ENCODE measurements at regions not wholly inside any gene's neighbourhood (a gene's known extent, or its start where the extent isn't known, plus 50 kb on each side); places are given as distances from the start of the nearest gene placed in this dataset.

GRCh38 chr20:40960101-40960500 lies 68.5 kb upstream of the TOP1 start:
- DNase-seq (no peak), ATAC-seq (no peak)

- ATAC-seq (no peak), DNase-seq (no peak)
These were observed 68.1 kb upstream of the TOP1 start for GRCh38 chr20:40960521-40960956.

DNA sequence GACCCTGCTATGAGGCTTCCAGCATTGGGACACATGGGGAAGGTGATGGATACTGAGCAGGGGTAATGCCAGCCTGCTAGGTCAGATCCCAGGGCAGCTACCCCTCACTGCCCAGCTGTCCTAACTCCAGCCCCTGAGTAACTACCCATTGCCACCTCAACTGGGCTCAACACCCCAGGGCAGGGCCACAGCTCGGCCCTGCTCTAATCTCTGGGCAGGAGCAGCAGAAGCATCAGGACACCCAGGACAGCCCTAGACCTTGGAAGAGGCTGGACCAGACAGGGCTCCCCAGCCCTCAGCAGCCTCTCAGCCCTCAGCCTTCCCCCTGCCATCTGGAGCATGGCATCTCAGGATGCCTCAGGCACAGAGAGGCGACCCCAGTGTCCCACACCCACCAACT lies 67.4 kb upstream of the TOP1 start:
- ATAC-seq (no peak), DNase-seq (no peak)

DNA sequence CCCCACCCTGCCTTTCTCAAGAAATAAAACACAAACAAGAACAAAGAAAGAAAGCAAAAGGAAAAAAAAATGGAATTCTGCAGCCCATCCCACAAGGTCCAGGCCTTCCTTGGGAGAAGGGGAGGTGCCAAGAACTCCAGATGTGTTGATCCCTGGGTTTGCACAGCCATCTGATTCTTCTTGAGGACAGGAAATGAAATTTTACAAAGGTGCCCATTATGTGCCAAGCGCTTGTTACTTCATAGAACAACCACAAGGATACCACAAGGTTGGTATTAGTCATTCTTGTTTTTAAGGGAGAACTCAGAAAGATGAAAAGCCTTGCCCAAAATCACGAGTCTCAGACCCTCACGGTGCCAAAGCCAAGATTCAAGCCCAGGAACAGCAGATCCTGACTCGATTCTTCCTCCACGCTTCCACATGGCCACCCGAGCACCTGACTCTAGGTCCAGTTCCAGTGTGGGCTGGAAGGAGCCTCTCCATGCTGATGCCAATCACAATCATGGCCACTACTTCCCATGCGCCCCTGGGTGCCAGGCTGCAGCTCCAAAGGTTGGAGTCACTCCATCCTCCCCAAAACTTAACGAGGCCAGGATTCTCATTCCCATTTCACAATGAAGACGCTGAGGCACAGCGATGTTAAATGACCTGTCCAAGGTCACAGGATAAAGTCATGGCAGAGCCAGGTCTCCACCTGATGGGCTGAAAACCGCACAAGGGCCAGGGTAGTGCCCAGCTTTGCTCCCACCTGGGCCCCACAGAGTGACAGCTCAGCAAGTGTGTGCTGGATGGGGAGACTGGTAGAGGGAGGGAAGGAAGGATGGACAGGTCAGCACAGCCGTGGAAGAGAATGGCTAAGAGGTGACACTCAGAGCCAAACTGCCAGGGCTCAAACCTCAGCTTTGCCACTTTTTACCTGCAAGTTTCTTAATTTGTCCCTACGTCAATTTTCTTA lies 66.7 kb upstream of the TOP1 start:
- ATAC-seq (no peak), DNase-seq (no peak)

DNA sequence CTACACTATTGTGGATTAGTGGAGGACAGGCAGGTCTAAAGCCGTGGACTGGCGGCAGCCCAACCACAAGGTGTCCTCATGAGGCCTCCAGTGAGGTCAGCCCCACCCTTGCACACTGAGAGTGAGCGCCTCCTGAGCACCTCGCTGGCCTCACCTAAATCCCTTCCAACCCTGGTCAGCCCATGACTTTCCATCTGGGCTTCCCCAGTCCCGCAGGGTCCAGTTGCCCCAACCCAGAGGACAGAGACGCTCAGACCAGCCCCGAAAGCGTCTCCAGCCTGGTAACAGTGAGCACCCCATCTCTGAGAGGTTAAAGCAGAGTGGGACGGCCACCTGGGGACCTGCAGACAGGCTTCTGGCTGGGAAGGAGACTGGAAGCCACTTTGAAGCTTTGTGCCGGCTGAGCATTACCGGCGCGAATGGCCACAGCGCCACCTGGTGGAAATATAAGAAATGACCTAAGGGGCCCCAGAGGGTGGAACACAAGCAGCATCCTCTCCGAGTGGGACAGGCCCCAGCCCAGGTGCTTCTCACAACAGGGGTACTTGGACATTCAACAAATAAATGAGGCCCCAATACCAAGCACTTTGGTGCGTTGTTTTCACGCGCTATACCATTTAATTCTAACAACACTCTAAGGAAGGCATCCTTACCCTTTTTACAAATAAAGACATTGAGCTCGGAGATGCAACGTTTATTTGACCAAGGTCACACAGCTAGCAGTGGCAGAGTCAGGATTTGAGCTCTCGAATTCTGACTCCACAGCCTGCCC lies 65.7 kb upstream of the TOP1 start:
- ATAC-seq: peak; percentile 79
- DNase-seq: peak; percentile 79

- DNase-seq (no peak), ATAC-seq (no peak)
These were observed 65.1 kb upstream of the TOP1 start for GRCh38 chr20:40963505-40963845.

DNA sequence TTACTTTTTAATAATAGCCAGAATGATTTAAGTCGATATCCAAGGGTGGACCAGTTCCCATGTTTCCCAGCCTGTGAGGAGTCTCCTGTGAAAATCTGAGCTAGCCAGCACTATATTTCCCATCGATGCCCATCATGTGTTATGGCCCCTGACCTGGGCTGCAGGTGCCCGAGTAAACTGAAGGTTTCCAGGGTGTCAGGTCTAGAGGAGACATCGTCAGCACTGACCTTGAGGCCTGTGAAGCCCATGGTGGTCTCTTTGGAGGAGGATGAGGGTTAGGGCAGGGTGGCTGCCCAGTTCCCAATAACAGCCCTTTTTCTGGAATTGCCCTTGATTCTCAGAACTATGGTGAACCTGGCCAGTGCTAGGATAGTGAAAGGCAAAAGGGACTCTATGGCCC lies 63.0 kb upstream of the TOP1 start:
- ATAC-seq (no peak), DNase-seq (no peak)

DNA sequence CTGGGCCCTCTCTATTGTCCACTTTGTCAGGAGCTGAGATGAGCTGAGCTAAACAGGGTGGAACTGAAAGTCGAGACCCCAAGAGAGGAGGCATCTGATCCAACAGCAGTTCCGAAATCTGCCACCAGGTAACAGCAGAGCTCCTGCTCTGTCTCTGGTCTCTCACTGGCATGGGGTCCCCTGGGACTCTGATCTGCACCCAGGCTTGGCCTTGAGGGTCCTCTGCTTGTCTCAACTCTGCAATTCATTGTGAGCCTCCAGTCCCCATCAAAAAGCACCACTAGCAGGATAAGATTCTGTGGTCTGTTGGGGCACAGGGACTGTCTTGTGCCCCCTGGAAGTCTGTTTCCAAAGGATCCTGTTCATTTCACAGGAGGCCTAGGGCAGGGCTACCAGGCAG lies 62.5 kb upstream of the TOP1 start:
- DNase-seq: no peak
- ATAC-seq: no peak

GRCh38 chr20:40966516-40967185 lies 62.0 kb upstream of the TOP1 start:
- ATAC-seq: no peak
- no peak for DNase-seq

DNA sequence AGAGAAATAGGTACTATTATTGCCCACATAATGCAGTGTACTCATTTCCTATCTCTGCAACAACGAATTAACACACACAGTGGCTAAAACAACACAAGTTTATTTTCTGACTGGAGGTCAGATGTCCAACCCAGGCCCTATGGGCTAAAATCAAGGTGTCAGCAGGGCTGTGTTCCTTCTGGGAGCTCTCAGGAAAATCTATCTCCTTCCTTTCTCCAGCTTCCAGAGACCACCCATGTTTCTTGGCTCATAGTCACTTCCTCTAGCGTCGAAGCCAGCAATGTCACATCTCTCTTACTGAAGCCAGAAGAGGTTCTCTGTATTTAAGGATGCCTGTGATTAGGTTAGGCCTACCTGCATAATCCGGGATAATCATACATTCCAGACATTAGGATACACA lies 60.9 kb upstream of the TOP1 start:
- ATAC-seq (no peak), DNase-seq (no peak)

GRCh38 chr20:40968816-40969562 lies 59.6 kb upstream of the TOP1 start:
- ATAC-seq (peak; percentile 92), DNase-seq (peak; percentile 92)

- DNase-seq (no peak), ATAC-seq (no peak)
These were observed 58.4 kb upstream of the TOP1 start for GRCh38 chr20:40970218-40970617.

DNA sequence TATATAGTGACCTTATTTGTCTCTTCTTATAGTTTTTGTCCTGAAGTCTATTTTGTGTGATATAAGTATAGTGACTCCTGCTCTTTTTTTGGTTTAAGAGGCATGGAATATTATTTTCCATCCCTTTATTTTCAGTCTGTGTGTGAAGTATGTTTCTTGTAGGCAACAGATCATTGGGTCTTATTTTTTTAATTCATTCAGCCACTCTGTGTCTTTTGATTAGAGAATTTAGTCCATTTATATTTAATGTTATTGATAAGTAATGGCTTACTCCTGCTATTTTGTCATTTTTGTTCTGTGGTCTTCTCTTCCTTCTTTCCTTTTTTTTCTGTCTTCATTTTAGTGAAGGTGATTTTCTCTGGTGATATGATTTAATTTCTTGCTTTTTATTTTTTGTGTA lies 51.4 kb upstream of the TOP1 start:
- DNase-seq (no peak), ATAC-seq (no peak)

DNA sequence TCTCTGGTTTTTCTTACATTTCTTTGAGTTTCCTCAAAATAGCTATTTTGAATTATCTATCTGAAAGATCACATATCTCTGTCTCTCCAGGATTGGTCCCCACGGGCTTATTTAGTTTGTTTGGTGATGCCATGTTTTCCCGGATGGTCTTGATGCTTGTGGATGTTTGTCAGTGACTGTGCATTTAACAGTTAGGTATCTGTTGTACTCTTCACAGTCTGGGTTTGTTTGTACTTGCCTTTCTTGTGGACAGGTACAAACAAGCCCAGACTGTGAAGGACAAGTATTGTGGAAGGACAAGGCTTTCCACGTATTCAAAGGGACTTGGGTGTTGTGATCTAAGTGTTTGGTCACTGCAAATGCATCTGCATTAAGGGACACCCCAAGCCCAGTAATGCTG lies 49.9 kb upstream of the TOP1 start:
- ATAC-seq: no peak
- no peak for DNase-seq
